Esophagus muscularis mucosa (tissue), 4 donors: ENCODE measurements at regions not wholly inside any gene's neighbourhood (a gene's known extent, or its start where the extent isn't known, plus 50 kb on each side); places are given as distances from the start of the nearest gene placed in this dataset.

Experiments used
- DNase-seq: peaks from one replicate; pipeline ENCODE4 v3.0.0-alpha.2; 2017; ENCODE audit errors: extremely low spot score
- H3K27ac ChIP-seq, 4 donors: fragments of 200-600 bp; sonication (generic); replicated peaks in 1 of 4; 1 replicate in 3 of 4; 2 replicates in 1 of 4; pipeline ENCODE4 v1.5.1; 2016 to 2019; ENCODE audit warnings: mild to moderate bottlenecking in 1 of 4
- H3K27me3 ChIP-seq, 4 donors: fragments of 200-600 bp; sonication (generic); one replicate each; pipeline versions ENCODE4 v1.5.1 to v1.6.0; 2016 to 2019
- H3K36me3 ChIP-seq, 4 donors: fragments of 200-600 bp; sonication (generic); one replicate each; pipeline ENCODE4 v1.5.1; 2016 to 2019
- H3K4me1 ChIP-seq, 4 donors: fragments of 200-600 bp; sonication (generic); one replicate each; pipeline ENCODE4 v1.5.1; 2016 to 2019
- H3K4me3 ChIP-seq, 4 donors: fragments of 200-600 bp; sonication (generic); 1 replicate in 2 of 4; 2 replicates in 2 of 4; pipeline ENCODE4 v1.5.1; 2016 to 2019; ENCODE audit warnings: mild to moderate bottlenecking in 4 of 4, moderate library complexity in 1 of 4
- H3K9me3 ChIP-seq, 4 donors: fragments of 200-600 bp; sonication (generic); 1 replicate in 3 of 4; 2 replicates in 1 of 4; pipeline ENCODE4 v1.5.1; 2016 to 2019
- EP300 ChIP-seq: sonication (generic); formaldehyde crosslinking; IDR thresholded peaks from one replicate; pipeline ENCODE4 v1.6.1; 2017; ENCODE audit warnings: antibody characterized with exemption
- POLR2A ChIP-seq: fragments of 450-650 bp; IDR thresholded peaks from one replicate; pipeline ENCODE4 v1.6.1; 2017; ENCODE audit warnings: antibody characterized with exemption, moderate library complexity, mild to moderate bottlenecking, low read depth
- POLR2AphosphoS5 ChIP-seq, 2 donors: sonication (generic); formaldehyde crosslinking; IDR thresholded peaks; one replicate each; pipeline ENCODE4 v1.6.1; 2017; ENCODE audit warnings: antibody characterized with exemption in 2 of 2
- WGBS: methylation state at CpG from one replicate; pipeline ENCODE4 v1.1.5; 2018; 5-methylcytosine and 5-hydroxymethylcytosine counted together
- intact Hi-C: fragments of 100-400 bp; cut with DNase I; formaldehyde crosslinking; loops from one replicate; pipeline ENCODE4 v1.15.1; 2023
- TF ChIP-seq, protein P1 (sequence below), 3 experiments: fragments of 200-600 bp in 2 of 3; fragments of 450-650 bp in 1 of 3; sonication (generic) in 2 of 3; IDR thresholded peaks; one replicate each; pipeline ENCODE4 v1.5.1; 2017 to 2019; ENCODE audit warnings: antibody characterized with exemption in 3 of 3, mild to moderate bottlenecking in 2 of 3, moderate library complexity in 1 of 3

DNA sequence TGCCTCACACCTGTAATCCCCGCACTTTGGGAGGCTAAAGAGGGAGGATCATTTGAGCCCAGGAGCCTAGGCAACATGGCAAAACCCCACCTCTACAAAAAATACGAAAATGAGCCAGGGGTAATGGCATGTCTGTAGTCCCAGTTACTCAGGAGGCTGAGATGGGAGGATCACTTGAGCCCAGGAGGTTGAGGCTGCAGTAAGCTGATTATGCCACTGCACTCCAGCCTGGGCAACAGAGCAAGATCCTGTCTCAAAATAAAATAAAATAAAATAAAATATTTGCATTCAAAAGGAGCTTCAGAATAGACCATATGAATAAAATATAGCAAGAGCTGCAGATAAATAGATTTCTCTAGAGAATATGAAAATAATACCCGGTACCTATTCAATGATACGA, 71.5 kb upstream of the ATF7IP2 start:
- H3K27me3 ChIP-seq: no peaks in the 10 kb centered on the region
- intact Hi-C loops: loop anchor here (2.0 kb wide), 1 partner anchor 194 kb away; no protein-coding TSS in a partner anchor
- no peaks in the 10 kb centered on the region for H3K4me1 ChIP-seq
- no peak for DNase-seq
- no peak overlapping the region for H3K4me3 ChIP-seq
- H3K27ac ChIP-seq: no peak overlapping the region
- H3K9me3 ChIP-seq: no peaks in the 10 kb centered on the region
- H3K36me3 ChIP-seq: no peaks in the 10 kb centered on the region
- WGBS: 80% methylated on average over 4 of the region's 4 CpGs
- TF ChIP-seq, protein P1, sequence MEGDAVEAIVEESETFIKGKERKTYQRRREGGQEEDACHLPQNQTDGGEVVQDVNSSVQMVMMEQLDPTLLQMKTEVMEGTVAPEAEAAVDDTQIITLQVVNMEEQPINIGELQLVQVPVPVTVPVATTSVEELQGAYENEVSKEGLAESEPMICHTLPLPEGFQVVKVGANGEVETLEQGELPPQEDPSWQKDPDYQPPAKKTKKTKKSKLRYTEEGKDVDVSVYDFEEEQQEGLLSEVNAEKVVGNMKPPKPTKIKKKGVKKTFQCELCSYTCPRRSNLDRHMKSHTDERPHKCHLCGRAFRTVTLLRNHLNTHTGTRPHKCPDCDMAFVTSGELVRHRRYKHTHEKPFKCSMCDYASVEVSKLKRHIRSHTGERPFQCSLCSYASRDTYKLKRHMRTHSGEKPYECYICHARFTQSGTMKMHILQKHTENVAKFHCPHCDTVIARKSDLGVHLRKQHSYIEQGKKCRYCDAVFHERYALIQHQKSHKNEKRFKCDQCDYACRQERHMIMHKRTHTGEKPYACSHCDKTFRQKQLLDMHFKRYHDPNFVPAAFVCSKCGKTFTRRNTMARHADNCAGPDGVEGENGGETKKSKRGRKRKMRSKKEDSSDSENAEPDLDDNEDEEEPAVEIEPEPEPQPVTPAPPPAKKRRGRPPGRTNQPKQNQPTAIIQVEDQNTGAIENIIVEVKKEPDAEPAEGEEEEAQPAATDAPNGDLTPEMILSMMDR (IDR thresholded peaks at IDR 0.05): no peak
- TF ChIP-seq POLR2AphosphoS5 (IDR thresholded peaks at IDR 0.05) (no peak), EP300 (no peak), POLR2A (no peak)

DNA sequence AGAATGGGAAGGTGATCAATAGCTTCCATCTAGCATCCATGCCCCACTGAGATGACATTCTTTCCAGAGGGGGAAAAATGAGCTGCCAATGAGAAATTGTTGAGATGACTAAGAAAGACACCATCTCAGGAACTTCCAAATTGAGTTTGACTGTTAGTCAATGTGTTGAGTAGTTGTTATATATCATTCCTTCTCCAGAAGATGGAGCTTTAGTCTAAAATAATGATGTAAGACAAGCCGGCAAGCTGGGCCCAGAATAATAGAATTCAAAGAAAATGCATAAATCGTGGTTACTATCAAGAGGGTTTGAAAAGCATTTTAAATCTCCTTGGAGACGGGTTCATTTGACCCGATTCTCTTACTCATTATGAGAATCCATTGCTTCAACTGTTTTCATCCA, 71.0 kb upstream of the ATF7IP2 start:
- intact Hi-C loops: loop anchor here (2.0 kb wide), 1 partner anchor 194 kb away; no protein-coding TSS in a partner anchor
- TF ChIP-seq POLR2A (no peak), POLR2AphosphoS5 (IDR thresholded peaks at IDR 0.05) (no peak), EP300 (no peak)
- TF ChIP-seq, protein P1 (IDR thresholded peaks at IDR 0.05): no peak
- Histone ChIP-seq H3K4me1 (no peaks in the 10 kb centered on the region), H3K36me3 (no peaks in the 10 kb centered on the region), H3K4me3 (no peak overlapping the region), H3K27me3 (no peaks in the 10 kb centered on the region), H3K27ac (no peak overlapping the region), H3K9me3 (no peaks in the 10 kb centered on the region)
- 54% methylated on average over 4 of the region's 4 CpGs for WGBS
- DNase-seq: no peak

DNA sequence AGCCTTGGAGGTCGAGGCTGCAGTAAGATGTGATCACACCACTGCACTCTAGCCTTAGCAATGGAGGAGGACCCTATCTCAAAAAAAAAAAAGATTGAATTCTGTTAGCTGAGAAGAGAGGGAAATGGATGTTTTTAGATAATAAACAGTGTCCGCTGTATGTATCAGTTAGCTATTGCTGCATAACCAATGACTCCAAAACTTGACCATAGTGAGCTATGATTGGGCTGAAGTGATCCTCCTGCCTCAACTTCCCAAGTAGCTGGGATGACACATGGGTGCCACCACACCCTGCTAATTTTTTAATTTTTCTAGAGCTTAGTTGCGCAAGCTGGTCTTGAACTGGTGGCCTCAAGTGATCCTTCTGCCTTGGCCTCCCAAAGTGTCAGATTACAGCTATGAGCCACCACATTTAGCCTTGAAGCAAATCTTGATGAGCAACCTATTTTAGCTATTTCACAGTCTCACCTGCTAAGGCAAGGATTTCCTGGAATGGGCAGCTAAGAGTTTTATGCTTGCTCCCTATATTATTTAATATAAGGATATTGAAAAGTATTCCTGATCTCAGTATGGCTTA, 68.3 kb upstream of the ATF7IP2 start:
- Histone ChIP-seq H3K4me3 (no peak overlapping the region), H3K27ac (no peak overlapping the region), H3K36me3 (no peaks in the 10 kb centered on the region), H3K4me1 (no peaks in the 10 kb centered on the region), H3K27me3 (no peaks in the 10 kb centered on the region), H3K9me3 (no peaks in the 10 kb centered on the region)
- intact Hi-C loops: no loop called here
- DNase-seq: no peak
- no peak for TF ChIP-seq POLR2AphosphoS5 (IDR thresholded peaks at IDR 0.05)
- no peak for TF ChIP-seq POLR2A
- TF ChIP-seq EP300: no peak
- TF ChIP-seq, protein P1 (IDR thresholded peaks at IDR 0.05): no peak
- 88% methylated on average over 3 of the region's 3 CpGs for WGBS

DNA sequence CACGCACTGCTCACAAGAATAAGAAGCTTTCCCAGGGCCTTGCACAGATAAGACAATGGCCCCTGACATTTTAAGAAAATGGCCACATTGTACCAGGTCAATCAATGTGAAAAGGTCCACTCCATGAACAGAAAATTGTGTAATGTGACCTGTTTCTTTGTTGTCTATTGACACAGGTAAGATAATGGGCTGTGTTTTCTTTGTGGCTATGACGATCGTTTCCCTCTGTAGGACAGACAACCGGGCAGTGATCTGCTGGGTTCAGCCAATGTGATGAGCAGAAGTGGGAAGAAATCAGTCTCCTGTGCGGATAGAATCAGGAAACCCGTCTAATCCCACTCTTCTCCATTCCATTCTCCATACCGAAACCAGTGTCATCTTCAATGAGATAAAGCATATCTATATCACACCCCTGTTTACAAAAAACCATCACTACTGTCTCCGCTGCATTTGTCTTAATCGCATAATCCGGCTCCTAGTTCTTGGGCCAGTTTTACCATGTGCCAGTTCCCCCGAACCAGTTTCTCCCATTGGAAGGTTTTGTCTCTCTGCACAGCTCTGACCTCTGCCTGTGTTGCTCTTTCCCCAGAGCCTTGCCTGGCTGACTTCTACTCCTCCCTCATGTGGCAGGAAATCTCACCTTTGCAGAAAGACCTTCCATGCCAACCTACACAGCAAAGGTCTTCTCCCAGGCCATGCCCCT, 66.9 kb upstream of the ATF7IP2 start:
- Histone ChIP-seq H3K27me3 (no peaks in the 10 kb centered on the region), H3K36me3 (no peaks in the 10 kb centered on the region), H3K9me3 (no peaks in the 10 kb centered on the region), H3K4me1 (no peaks in the 10 kb centered on the region), H3K27ac (no peak overlapping the region), H3K4me3 (no peak overlapping the region)
- intact Hi-C loops: no loop called here
- DNase-seq: no peak
- TF ChIP-seq EP300 (no peak), POLR2AphosphoS5 (IDR thresholded peaks at IDR 0.05) (no peak), POLR2A (no peak)
- TF ChIP-seq, protein P1 (IDR thresholded peaks at IDR 0.05): no peak
- 75% methylated on average over 11 of the region's 11 CpGs for WGBS
